Thoracic aorta (tissue), 2 donors: ENCODE measurements at regions not wholly inside any gene's neighbourhood (a gene's known extent, or its start where the extent isn't known, plus 50 kb on each side); places are given as distances from the start of the nearest gene placed in this dataset.
"Not testable (repeated sequence)": the region's sequence is repeated elsewhere in the genome, so short reads cannot be mapped to it uniquely, and the experiment has no call there.

Experiments
- ATAC-seq: fragments of 150-250 bp; one replicate; pipeline ENCODE4 v1.8.0; 2017; ENCODE audit warnings: low read depth; ENCODE audit not compliant: insufficient number of reproducible peaks, low FRiP score
- DNase-seq: peaks from one replicate; pipeline ENCODE4 v3.0.0-alpha.2; 2020; ENCODE audit warnings: low spot score
- H3K27ac ChIP-seq, 2 donors: fragments of 200-600 bp; sonication (generic); 1 replicate in 1 of 2; 2 replicates in 1 of 2; pipeline ENCODE4 v1.5.1; 2016; ENCODE audit warnings: mild to moderate bottlenecking in 2 of 2, moderate library complexity in 2 of 2
- H3K27me3 ChIP-seq: fragments of 200-600 bp; sonication (generic); replicated peaks from 2 replicates; pipeline ENCODE4 v1.6.0; 2016; ENCODE audit warnings: mild to moderate bottlenecking; ENCODE audit not compliant: insufficient read depth
- H3K36me3 ChIP-seq: fragments of 200-600 bp; sonication (generic); one replicate; pipeline ENCODE4 v1.5.1; 2016
- H3K4me1 ChIP-seq, 2 donors: fragments of 200-600 bp; sonication (generic); 1 replicate in 1 of 2; 2 replicates in 1 of 2; pipeline versions ENCODE4 v1.5.1 to v1.6.0; 2016; ENCODE audit warnings: low read depth in 2 of 2, mild to moderate bottlenecking in 1 of 2; ENCODE audit not compliant: control insufficient read depth in 1 of 2
- H3K4me3 ChIP-seq: fragments of 200-600 bp; sonication (generic); 2 replicates; pipeline ENCODE4 v1.5.1; 2016; ENCODE audit warnings: mild to moderate bottlenecking
- H3K9me3 ChIP-seq: fragments of 200-600 bp; sonication (generic); 2 replicates; pipeline ENCODE4 v1.5.1; 2016
- CTCF ChIP-seq: fragments of 200-600 bp; sonication (generic); IDR thresholded peaks from one replicate; pipeline ENCODE4 v1.5.1; 2019; ENCODE audit warnings: antibody characterized with exemption

GRCh38 chr20:53794529-53795115 lies 201.0 kb upstream of the ZNF217 start:
- Histone ChIP-seq H3K27ac (no peak overlapping the region), H3K4me3 (no peak overlapping the region), H3K9me3 (no peaks in the 10 kb centered on the region), H3K4me1 (no peaks in the 10 kb centered on the region), H3K36me3 (no peaks in the 10 kb centered on the region), H3K27me3 (no peaks in the 10 kb centered on the region)
- DNase-seq (no peak), ATAC-seq (no peak)
- TF ChIP-seq CTCF = no peak

GRCh38 chr20:53793783-53794383 lies 200.2 kb upstream of the ZNF217 start:
- H3K36me3 ChIP-seq = no peaks in the 10 kb centered on the region
- TF ChIP-seq CTCF = no peak
- no peaks in the 10 kb centered on the region for H3K4me1 ChIP-seq
- no peak overlapping the region for H3K4me3 ChIP-seq
- ATAC-seq (no peak), DNase-seq (no peak)
- no peaks in the 10 kb centered on the region for H3K9me3 ChIP-seq
- no peak overlapping the region for H3K27ac ChIP-seq
- no peaks in the 10 kb centered on the region for H3K27me3 ChIP-seq

- Histone ChIP-seq H3K27ac (no peak overlapping the region), H3K27me3 (no peaks in the 10 kb centered on the region), H3K4me3 (no peak overlapping the region), H3K4me1 (no peaks in the 10 kb centered on the region), H3K9me3 (no peaks in the 10 kb centered on the region), H3K36me3 (no peaks in the 10 kb centered on the region)
- no peak for ATAC-seq
- TF ChIP-seq CTCF = no peak
- no peak for DNase-seq
These were observed 199.4 kb upstream of the ZNF217 start for GRCh38 chr20:53792946-53793536.

GRCh38 chr20:53789989-53790675 lies 196.5 kb upstream of the ZNF217 start:
- DNase-seq (no peak), ATAC-seq (no peak)
- no peak for TF ChIP-seq CTCF
- no peaks in the 10 kb centered on the region for H3K27me3 ChIP-seq
- H3K4me1 ChIP-seq = no peaks in the 10 kb centered on the region
- no peak overlapping the region for H3K4me3 ChIP-seq
- no peak overlapping the region for H3K27ac ChIP-seq
- no peaks in the 10 kb centered on the region for H3K36me3 ChIP-seq
- no peaks in the 10 kb centered on the region for H3K9me3 ChIP-seq

GRCh38 chr20:53788253-53789022 lies 194.8 kb upstream of the ZNF217 start:
- Histone ChIP-seq H3K27me3 (no peaks in the 10 kb centered on the region), H3K27ac (no peak overlapping the region), H3K4me1 (no peaks in the 10 kb centered on the region), H3K9me3 (no peaks in the 10 kb centered on the region), H3K36me3 (no peaks in the 10 kb centered on the region), H3K4me3 (no peak overlapping the region)
- TF ChIP-seq CTCF = no peak
- no peak for ATAC-seq
- no peak for DNase-seq

- ATAC-seq, H3K36me3 ChIP-seq, H3K27ac ChIP-seq, DNase-seq, H3K9me3 ChIP-seq, H3K4me3 ChIP-seq, H3K4me1 ChIP-seq, H3K27me3 ChIP-seq: not testable (repeated sequence)
These were observed 193.9 kb upstream of the ZNF217 start for GRCh38 chr20:53787491-53787931.
